PC-9 (cell line): ENCODE measurements at regions not wholly inside any gene's neighbourhood (a gene's known extent, or its start where the extent isn't known, plus 50 kb on each side); places are given as distances from the start of the nearest gene placed in this dataset.

Experiments used
- EZH2 ChIP-seq: fragments of 200-600 bp; sonication (generic); IDR thresholded peaks from 2 replicates; pipeline ENCODE4 v1.8.0; 2017; ENCODE audit warnings: antibody characterized with exemption, low read depth
- TF ChIP-seq, protein P1 (sequence below): fragments of 200-600 bp; sonication (generic); conservative IDR thresholded peaks from 2 replicates; pipeline ENCODE4 v1.6.1; 2017; ENCODE audit warnings: mixed run types, antibody characterized with exemption, mild to moderate bottlenecking, moderate library complexity

DNA sequence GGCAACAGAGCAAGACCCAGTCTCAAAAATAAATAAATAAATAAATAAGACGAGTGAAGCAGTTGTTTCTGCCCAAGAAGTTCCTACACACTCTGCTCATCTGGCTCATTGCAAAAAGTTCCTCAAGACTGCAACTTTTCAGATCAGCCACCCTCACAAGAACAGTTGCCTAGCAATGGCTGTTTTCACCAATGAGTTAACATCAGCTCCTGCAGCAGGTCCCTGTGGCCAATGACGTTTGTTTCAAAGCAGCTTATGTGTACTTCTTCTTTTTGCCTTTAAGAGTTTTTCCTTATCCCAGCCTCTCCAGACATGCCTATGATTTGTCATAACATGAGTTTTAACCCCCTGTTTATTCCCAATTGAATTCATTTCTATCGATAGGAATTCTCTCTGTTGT is 118.4 kb upstream of the SPRED1 start:
- TF ChIP-seq, protein P1, sequence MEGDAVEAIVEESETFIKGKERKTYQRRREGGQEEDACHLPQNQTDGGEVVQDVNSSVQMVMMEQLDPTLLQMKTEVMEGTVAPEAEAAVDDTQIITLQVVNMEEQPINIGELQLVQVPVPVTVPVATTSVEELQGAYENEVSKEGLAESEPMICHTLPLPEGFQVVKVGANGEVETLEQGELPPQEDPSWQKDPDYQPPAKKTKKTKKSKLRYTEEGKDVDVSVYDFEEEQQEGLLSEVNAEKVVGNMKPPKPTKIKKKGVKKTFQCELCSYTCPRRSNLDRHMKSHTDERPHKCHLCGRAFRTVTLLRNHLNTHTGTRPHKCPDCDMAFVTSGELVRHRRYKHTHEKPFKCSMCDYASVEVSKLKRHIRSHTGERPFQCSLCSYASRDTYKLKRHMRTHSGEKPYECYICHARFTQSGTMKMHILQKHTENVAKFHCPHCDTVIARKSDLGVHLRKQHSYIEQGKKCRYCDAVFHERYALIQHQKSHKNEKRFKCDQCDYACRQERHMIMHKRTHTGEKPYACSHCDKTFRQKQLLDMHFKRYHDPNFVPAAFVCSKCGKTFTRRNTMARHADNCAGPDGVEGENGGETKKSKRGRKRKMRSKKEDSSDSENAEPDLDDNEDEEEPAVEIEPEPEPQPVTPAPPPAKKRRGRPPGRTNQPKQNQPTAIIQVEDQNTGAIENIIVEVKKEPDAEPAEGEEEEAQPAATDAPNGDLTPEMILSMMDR: no peak
- no peak for TF ChIP-seq EZH2
